HG03064 (cell line): ENCODE measurements at regions not wholly inside any gene's neighbourhood (a gene's known extent, or its start where the extent isn't known, plus 50 kb on each side); places are given as distances from the start of the nearest gene placed in this dataset.
"Not testable (repeated sequence)": the region's sequence is repeated elsewhere in the genome, so short reads cannot be mapped to it uniquely, and the experiment has no call there.

Experiments
- ATAC-seq: cut with Tn5 transposase; IDR thresholded peaks from one replicate; pipeline ENCODE4 v1.9.1; 2021; ENCODE audit warnings: low read depth; ENCODE audit not compliant: unreplicated experiment

DNA sequence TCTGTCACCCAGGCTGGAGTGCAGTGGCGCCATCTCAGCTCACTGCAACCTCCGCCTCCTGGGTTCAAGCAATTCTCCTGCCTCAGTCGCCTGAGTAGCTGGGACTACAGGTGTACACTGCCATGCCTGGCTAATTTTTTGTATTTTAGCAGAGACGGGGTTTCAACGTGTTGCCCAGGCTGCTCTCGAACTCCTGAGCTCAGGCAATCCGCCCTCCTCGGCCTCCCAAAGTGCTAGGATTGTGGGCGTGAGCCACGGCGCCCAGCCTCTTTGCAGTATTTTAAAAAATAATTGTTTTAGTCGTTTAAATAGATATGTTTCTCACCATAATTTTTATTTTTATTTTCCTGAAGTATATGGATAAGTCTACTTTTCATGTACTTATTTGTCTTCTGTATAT is 452.9 kb upstream of the SPTLC3 start:
- not testable (repeated sequence) for ATAC-seq

DNA sequence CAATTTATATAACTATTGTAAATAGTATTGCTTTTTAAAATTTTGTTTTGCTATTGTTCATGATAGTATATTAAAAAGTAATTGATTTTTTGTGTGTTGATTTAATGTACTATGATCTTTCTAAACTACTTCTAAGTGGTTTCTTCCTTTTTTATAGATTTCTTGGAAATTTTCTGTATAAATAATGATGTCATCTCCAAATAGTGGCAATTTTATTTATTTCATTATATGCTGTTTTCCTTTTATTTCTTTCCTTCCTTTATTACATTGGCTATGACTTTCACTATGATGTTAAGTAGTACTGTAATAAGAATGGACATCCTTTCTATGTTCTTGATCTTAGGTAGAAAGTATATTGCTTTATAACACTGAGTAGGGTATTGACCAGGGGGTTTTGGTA is 451.5 kb upstream of the SPTLC3 start:
- ATAC-seq = no peak

DNA sequence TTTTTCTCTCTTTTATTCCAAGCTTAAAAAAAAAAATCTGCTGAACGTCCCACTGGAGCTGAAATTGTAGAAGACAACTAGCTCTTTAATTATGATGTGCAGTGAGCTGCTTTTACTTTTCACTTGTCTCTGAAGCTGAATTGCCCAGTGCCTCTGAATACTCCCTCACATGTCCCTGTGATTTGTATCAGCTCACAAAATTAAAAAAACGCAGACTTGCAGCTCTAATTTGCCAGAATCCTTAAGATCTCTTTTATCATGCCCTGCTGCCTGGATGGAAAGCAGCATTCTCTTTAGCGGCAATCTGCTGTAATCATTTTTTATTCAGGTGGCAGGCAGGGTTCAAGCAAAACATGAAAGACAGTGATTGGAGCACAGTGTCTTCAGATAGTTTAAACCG is 443.8 kb upstream of the SPTLC3 start:
- no peak for ATAC-seq

DNA sequence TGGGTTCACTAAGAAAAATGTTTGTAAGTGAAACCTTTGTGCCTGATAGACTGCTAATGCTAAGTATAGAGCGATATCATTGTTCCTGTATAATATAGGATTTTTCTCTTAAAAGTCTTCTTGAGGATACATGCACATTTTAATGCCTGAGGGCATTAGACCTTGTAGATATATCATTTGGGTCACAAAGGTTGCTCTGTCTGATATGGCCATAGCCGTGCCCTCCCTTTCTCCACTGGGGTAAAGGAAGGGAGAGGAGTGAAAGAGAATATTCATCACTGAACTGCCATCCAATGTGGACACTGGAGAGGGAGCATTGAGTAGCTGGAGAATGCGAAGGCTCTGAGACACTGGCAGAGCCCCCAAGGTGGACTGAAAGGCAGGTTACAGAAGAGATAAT is 442.2 kb upstream of the SPTLC3 start:
- no peak for ATAC-seq

DNA sequence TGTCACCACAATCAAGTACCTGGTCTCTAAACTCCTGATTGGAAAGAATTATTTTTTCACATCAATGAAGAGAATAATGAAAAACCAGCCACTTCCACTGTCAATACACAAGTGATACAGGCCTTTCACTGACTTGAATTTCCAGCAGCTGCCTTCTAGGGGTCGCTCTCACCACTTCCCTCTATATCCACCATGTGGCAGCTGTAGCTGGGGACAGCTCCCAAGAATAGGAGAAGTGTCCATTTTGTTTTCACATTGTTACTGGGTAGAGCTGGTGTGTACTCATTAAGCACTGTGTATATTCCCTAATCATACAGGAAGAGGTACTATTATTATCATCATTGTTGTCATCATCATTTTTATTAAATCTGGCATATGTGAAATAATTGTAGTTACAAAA is 438.4 kb upstream of the SPTLC3 start:
- no peak for ATAC-seq

DNA sequence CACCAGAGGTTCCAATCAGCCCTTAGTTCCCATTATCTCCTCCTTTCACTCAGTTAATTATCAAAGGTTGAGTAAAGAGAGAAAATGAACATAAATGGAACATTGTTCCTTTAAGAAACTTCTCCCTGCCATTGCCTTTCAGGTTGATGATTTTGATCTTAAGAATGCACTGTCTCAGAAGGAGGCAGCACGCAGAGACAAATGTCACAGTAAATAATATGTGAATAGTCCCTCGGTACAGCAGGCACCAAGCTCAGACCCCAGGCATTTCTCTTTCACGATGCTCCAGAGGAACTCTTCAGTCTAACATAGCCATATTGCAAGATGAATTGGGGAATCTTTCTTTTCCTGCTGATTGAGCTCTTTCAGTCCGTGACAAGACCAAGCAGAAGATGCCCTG is 435.3 kb upstream of the SPTLC3 start:
- no peak for ATAC-seq

DNA sequence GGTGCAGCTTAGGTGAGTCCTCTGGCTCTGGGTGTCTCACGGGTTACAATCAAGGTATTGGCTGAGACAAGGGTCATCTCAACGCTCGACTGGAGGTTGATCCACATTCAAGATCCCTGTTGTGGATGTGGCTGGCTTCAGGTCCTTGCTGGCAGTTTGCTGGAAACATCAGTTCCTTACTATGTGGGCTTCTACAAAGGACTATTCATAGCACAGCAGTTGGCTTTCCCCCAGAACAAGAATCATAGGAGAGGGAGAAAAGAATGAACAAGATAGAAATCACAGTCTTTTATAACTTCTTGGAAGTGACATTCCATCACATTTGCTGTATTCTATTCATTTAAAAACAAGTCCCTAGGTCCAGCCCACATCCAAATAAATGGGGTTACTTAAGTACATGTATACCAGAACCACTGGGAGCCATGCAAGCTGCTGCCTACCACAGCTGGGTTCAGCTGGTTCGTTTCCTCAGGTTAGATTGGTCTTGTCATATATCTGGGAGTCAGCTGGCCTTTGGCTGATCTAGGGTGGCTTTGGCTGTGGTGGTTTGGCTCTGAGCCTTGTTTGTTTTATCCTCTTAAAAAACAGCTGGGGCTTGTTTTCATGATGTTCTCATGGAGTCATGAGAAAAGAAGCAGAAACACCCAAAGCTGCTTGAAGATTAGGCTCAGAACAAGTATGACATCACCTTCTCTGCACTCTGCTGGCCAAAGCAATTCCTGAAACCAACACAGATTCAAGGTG is 433.2 kb upstream of the SPTLC3 start:
- ATAC-seq = no peak

DNA sequence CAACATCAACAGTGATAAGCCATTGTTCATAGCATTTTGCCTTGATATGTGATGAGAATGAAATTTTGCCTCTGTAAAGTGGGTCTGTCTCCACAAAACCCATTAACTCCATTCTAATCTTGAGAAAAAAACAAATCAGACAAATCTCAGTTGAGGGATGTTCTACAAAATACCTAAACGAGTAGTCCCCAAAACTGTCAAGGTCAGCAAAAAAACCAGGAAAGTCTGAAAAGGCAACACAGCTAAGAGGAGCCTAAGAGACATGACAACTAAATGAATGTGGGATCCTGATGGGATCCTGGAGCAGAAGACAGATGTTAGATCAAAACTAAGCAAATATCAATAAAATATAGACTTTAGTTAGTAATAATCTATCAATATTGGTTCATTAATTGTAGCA is 431.6 kb upstream of the SPTLC3 start:
- no peak for ATAC-seq

DNA sequence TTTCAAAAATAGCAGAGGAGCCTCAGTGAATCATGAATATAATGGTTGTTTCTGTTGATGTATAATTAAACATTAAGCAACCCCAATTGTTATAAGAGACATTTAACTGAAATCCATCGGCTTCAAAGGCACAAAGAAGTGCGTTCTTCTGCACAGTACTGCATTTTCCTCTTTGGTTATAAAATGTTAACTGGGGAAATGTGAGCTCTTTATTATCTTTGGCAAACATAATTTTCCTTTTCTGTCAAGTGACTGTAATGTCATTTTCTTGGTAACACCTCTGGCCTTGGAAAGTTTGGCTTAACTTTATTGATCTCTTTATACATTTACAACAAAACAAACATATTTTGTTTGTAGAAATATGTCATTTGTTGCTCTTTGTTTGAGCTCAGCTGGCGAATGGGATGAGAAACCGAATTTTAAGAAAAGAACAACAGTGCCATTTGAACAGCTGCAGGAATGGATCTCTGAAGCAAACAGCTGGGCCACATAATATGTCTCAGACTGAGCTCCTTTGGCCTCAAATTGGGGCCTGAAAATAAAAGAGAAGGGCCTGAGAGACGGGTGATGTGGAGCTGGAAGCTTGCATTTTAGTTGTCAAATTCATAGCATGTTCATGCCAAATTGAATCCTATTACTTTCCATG is 427.0 kb upstream of the SPTLC3 start:
- ATAC-seq = no peak

DNA sequence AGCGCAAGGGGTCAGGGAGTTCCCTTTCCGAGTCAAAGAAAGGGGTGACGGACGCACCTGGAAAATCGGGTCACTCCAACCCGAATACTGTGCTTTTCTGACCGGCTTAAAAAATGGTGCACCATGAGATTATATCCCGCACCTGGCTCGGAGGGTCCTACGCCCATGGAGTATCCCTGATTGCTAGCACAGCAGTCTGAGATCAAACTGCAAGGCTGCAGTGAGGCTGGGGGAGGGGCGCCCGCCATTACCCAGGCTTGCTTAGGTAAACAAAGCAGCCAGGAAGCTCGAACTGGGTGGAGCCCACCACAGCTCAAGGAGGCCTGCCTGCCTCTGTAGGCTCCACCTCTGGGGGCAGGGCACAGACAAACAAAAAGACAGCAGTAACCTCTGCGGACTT is 426.1 kb upstream of the SPTLC3 start:
- ATAC-seq = not testable (repeated sequence)

DNA sequence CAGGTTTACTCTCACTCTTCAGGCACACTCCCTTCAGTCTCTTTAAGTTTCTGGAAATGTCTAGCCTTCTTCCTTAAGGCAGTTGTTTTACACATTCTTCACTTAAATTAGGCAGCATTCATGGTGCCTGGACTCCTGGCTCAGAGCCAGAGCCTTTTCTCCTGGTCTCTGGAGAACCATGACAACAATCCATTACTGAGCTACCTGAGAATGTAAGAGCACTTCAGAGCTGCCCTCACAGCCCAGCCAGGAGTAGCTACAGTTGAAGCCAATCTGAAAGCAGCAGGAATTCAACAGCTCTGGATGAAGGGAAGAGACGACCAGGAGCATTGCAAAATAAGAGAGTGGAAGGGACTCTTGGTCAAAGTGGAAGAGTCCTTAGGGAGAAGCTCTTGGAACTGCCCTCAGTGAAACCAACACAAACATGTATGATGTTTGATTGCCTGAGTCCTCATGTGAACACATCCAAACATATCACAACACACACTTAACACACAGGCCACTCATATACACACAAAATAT is 416.8 kb upstream of the SPTLC3 start:
- ATAC-seq = no peak

DNA sequence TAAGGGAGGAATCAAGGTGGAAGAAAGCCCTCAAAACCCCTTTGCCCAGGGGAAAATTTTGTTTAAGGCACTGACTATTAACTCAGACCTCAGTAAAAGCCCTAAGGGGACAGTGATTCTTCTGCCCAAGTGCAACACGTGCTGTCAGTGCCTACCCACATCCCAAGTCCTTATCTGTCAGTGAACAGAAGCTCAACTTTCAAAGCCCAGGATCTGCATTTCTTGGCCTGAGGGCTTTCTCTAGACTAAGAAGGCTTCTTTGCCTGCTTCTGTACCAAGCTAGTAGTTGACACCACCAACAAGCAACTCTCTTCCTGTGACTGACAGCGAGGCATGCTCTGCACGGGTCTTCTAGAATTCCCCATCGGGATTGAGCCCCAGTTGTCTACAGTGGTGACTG is 416.0 kb upstream of the SPTLC3 start:
- ATAC-seq = no peak

DNA sequence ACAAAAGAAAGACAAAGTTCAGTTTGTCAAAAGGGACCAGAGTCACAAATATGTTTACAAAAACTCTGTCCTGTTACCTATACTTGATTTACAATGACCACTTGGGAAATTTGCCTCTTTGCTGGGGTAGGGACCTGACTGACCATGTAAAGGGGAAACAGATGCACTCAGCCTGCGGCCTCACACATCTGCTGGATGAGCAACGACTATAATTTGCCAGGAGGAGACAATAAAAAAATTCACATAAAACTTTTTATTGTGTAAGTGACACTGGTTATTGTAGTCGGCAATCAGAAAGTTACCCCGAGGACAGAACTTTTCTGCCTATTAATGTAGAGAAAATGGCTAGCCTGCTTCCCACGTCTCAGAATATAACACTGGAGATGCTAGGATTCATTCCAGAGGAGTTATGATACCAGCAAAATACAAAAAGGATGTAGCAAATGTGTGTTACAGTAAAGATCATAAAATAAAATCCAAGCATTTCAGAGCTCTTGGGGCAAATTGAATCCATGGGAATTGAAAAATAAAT is 415.4 kb upstream of the SPTLC3 start:
- no peak for ATAC-seq

DNA sequence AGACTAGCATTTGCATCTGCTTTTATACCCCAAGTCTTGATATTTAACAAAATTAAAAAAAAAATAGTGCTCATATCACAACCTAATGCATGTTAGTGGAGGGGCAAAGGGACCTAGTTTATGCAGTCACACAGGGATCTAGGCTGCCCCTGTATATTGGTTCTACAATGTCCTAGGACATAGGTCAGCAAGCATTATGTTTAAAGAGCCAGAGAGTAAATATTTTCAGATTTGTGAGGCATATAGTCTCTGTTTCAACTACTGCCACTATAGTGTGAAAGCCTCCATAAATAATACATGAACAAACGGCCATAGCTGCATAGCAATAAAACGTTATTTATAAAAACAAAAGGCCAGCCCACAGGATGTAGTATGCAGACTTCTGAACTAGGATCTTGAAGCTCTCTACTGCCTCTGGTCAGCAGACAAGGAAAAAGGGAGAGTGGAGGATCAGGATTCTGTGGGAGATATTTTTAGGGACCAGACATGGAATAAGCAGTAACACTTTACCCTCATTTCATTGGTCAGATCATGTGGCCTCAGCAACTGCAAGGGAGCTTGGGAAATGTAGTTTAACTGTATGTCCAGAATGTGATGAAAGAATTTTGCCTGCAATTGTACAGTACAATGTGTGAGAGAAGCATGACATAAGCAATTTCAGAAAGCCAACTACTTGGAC is 414.2 kb upstream of the SPTLC3 start:
- no peak for ATAC-seq

DNA sequence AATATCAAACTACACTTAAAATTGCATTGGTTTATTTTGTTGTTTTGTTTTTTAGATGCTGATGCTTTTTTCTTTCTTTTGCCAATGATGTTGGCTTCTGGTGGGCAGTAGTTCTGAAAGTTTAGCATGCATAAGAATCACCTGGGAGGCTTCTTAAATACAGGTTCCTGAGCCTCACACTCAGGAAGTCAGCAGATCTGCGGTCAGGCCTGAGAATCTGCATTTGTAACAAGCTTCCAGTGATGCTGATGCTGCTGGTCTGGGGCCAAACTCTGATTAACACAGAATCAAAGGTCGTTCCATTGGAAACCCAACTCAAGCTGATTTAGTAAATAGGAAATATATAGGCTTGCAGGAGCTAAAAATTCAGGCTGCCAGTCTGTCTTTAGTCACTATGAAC is 412.9 kb upstream of the SPTLC3 start:
- ATAC-seq = no peak

DNA sequence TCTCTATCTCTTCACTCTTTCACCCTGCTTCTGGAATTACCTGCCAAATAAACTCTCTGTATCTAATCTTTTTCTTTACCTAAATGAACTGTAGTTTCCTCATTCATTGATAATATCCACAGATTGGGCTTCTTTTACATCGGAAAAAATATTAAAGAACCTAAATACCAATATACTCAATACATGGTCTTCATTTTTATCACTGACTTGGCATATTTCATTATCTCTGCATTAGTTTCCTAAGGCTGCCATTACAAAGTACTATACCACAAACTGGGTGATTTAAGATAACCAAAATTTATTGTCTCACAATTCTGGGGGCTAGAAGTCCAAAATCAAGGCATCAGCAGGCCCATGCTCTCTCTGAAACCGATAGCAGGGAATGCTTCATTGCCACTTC is 411.9 kb upstream of the SPTLC3 start:
- no peak for ATAC-seq

DNA sequence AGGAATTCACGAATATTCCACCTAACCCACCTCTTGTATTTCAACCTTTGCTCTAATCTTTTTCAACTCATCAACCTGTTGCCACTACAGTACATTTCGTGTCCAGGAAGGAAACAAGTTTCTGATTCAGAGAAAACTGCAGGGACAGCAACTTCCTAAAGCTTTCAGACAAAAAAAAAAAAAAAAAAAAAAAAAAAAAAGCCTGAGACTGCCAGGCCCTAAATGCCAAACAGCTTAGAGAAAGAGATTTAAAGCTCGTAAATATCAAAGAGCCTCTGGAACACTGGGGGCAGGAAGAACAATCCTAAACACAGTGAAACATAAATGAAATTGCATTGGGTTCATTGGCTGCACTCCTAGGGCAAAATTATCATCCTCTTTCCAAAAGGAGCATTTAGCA is 411.2 kb upstream of the SPTLC3 start:
- no peak for ATAC-seq

DNA sequence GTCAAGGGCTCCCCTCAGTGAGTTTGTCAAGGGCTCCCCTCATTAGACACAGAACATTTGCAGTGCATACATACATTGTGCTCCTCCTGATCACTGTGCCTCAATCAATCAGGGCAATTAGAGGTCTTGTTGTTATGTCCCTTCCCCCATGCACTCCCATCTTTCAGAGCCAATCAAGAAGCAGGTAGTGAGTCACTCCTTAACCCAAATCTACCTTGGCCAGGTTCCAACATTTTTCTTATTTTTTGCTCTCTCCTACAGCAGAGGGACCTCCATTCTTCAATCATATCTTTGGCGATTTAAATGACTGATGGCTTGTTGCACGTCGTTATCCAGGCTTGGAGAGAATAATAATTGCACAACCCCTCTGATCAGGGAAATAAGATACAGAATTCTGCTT is 409.9 kb upstream of the SPTLC3 start:
- ATAC-seq = no peak

DNA sequence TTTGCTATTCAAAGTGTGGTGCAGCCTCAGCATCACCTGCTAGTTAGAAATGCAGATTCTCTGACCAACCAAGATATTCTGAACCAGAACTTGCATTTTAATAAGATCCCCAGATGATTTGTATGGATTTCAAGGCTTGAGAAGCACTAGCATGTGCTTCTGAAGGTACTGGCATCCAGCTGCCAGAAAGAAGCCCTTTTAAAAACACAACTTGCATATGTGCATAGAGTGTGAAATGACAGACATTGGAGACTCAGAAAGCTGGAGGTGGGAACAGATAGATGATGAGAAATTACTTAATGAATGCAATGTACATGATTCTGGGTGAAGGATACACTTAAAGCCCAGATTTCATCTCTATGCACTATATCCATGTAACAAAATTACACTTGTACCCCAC is 409.3 kb upstream of the SPTLC3 start:
- no peak for ATAC-seq

DNA sequence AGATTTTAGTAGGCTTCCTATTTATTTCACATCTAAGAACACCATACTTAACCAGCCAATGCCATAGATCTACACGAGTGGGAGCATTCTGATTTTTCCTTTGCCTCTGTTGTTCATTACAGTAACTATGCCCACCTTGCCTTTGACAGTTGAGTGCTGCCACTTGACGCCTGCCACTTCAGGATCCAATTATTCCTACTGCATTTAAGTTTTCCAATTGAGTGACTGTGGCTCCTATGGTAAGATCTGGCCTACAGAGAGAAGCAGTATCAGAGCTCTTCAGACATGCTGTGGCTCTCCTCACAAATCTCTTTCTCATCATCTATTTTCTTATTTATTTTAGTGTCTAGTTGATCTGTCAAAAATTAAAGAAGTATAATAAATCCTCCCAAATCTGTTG is 403.0 kb upstream of the SPTLC3 start:
- ATAC-seq = no peak

DNA sequence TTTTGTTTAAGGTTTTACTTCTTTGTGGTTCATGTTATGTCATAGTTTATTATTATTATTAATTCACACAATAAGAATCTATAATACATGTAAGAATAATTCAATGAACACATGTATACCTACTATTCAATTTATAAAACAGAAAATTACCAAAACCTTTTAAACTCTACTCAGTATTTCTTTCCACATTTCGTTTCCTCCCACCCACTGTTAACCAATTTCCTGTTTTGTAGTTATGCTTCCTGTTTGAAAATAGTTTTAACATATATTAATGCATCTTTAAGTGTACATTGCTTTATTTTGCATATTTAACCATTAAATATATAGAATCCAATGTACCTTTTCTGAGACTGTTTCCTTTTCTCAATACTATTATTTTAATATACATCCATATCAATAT is 397.9 kb upstream of the SPTLC3 start:
- ATAC-seq = no peak

DNA sequence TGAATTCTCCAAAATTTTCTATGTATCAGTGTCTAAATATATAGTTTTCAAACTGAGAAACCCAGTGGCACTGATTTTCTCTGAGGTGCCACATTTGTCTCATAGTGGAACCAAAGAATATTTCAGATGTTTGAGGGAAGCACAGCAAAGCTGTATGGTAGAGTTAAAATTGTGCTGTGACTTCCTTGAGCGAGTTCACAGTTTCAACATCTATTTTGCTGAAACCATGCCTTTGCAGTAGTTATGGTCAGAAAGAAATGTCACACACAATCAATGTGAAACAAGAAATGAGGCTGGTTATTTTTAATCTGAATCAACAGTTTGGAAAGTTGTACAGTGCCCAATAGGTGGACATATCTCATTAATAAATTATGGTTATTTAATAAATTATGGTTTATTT is 394.0 kb upstream of the SPTLC3 start:
- ATAC-seq = no peak
